GM12872 (cell line): ENCODE measurements at regions not wholly inside any gene's neighbourhood (a gene's known extent, or its start where the extent isn't known, plus 50 kb on each side); places are given as distances from the start of the nearest gene placed in this dataset.

Experiments
- CTCF ChIP-seq: IDR thresholded peaks from 3 replicates; pipeline ENCODE4 v1.5.1; 2011; ENCODE audit warnings: low read depth, mild to moderate bottlenecking, low read length, moderate library complexity; ENCODE audit not compliant: insufficient read depth

GRCh38 chr1:239306426-239306825, 79.9 kb upstream of the CHRM3 start:
- no peak for TF ChIP-seq CTCF

GRCh38 chr1:239303289-239303688, 83.1 kb upstream of the CHRM3 start:
- no peak for TF ChIP-seq CTCF

- no peak for TF ChIP-seq CTCF
Observed at GRCh38 chr1:239302696-239303095, 83.7 kb upstream of the CHRM3 start.

- no peak for TF ChIP-seq CTCF
Observed at GRCh38 chr1:239301251-239301650, 85.1 kb upstream of the CHRM3 start.

GRCh38 chr1:239297910-239298309, 88.5 kb upstream of the CHRM3 start:
- no peak for TF ChIP-seq CTCF

GRCh38 chr1:239293350-239294110, 92.8 kb upstream of the CHRM3 start:
- no peak for TF ChIP-seq CTCF

GRCh38 chr1:239288820-239289554, 97.4 kb upstream of the CHRM3 start:
- no peak for TF ChIP-seq CTCF
